ENCODE measurements at regions not wholly inside any gene's neighbourhood (a gene's known extent, or its start where the extent isn't known, plus 50 kb on each side); places are given as distances from the start of the nearest gene placed in this dataset.

DNA sequence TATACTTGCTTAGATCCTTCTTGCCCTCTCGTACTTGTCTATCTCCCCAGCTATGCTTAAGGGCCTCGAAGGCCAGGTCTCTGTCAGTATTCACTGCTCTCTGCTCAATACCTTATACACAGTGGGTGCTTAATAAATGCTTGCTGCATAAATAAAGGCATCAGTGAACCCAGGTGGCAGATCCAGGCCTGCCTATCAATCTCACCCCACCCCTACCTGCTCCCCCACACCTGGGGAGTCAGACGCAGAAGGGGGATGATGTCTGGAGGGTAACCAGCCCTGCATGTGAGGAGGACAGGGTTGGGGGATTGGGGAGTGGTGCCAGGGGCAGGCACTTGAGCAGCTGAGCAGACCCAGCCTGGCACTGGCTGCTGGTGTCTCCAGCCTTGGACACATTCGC is 430.6 kb downstream of the MN1 start:
- H3K4ac ChIP-seq (ENCODE audit: low read depth, low read length) = no peak overlapping the region
- H2BK5ac ChIP-seq (ENCODE audit: low read length) = no peak overlapping the region
- no peaks in the 10 kb centered on the region for H3K27me3 ChIP-seq (ENCODE audit: insufficient read depth, low read length, poor library complexity)
- no peak overlapping the region for H3K56ac ChIP-seq (ENCODE audit: low read length)
- H3K36me3 ChIP-seq (ENCODE audit: control insufficient read depth, insufficient read depth, low read length) = no peaks in the 10 kb centered on the region
- no peak overlapping the region for H2AK5ac ChIP-seq (ENCODE audit: low read length)
- H3K23ac ChIP-seq (ENCODE audit: low read length) = peak overlapping the region; percentile 1
- H4K5ac ChIP-seq (ENCODE audit: low read length) = no peak overlapping the region
- H3K18ac ChIP-seq (ENCODE audit: low read length) = no peak overlapping the region
- no peak overlapping the region for H2BK120ac ChIP-seq (ENCODE audit: low read depth, low read length)
- no peak overlapping the region for H3K27ac ChIP-seq (ENCODE audit: low read depth, low read length)
- no peaks in the 10 kb centered on the region for H3K79me2 ChIP-seq (ENCODE audit: control insufficient read depth, insufficient read depth, low read length)
- no peak overlapping the region for H3K4me2 ChIP-seq (ENCODE audit: low read length)
- H3K4me1 ChIP-seq (ENCODE audit: control insufficient read depth, low read depth, low read length) = no peaks in the 10 kb centered on the region
- DNase-seq = no peak
- no peak overlapping the region for H2BK15ac ChIP-seq (replicated peaks; ENCODE audit: low read depth)
- no peaks in the 10 kb centered on the region for H3K79me1 ChIP-seq (ENCODE audit: low read length)
- WGBS (ENCODE audit: extremely low coverage, insufficient coverage, low lambda C conversion rate) = no CpG with 5 or more reads among the region's 4 CpGs
- H3K4me3 ChIP-seq (ENCODE audit: low read length) = no peak overlapping the region
- H4K8ac ChIP-seq (ENCODE audit: low read depth, low read length) = no peak overlapping the region
- no peak overlapping the region for H3K9ac ChIP-seq (ENCODE audit: low read length)

DNA sequence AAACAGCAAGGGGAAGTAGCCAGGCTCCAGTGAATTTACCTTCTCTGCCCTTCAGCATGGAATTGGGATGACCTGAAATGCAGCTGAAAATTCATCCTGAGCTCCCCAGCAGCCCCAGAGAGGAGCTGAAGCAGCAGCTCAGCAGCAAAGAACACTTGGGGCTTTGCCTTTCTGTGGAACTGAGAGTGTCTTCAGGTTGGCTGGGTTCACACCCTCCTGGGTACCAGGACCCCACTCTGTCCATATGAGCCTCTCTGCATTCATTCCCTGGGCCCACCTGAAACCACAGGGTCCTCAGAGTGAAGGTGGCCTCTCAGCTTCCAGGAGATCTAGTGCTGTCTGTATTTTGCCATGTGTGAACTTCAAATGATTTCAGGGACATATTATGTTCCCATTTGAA is 429.2 kb downstream of the MN1 start:
- Histone ChIP-seq H4K8ac (ENCODE audit: low read depth, low read length) (no peak overlapping the region), H4K5ac (ENCODE audit: low read length) (no peak overlapping the region), H3K18ac (ENCODE audit: low read length) (no peak overlapping the region), H3K27ac (ENCODE audit: low read depth, low read length) (no peak overlapping the region), H2BK120ac (ENCODE audit: low read depth, low read length) (no peak overlapping the region), H2BK5ac (ENCODE audit: low read length) (no peak overlapping the region), H3K9ac (ENCODE audit: low read length) (no peak overlapping the region), H3K56ac (ENCODE audit: low read length) (no peak overlapping the region), H2AK5ac (ENCODE audit: low read length) (no peak overlapping the region), H3K79me1 (ENCODE audit: low read length) (no peaks in the 10 kb centered on the region), H2BK15ac (replicated peaks; ENCODE audit: low read depth) (no peak overlapping the region), H3K4me1 (ENCODE audit: control insufficient read depth, low read depth, low read length) (no peaks in the 10 kb centered on the region), H3K27me3 (ENCODE audit: insufficient read depth, low read length, poor library complexity) (no peaks in the 10 kb centered on the region), H3K4ac (ENCODE audit: low read depth, low read length) (no peak overlapping the region), H3K36me3 (ENCODE audit: control insufficient read depth, insufficient read depth, low read length) (no peaks in the 10 kb centered on the region), H3K4me2 (ENCODE audit: low read length) (no peak overlapping the region), H3K79me2 (ENCODE audit: control insufficient read depth, insufficient read depth, low read length) (no peaks in the 10 kb centered on the region), H3K23ac (ENCODE audit: low read length) (no peak overlapping the region), H3K4me3 (ENCODE audit: low read length) (no peak overlapping the region)
- no peak for DNase-seq

DNA sequence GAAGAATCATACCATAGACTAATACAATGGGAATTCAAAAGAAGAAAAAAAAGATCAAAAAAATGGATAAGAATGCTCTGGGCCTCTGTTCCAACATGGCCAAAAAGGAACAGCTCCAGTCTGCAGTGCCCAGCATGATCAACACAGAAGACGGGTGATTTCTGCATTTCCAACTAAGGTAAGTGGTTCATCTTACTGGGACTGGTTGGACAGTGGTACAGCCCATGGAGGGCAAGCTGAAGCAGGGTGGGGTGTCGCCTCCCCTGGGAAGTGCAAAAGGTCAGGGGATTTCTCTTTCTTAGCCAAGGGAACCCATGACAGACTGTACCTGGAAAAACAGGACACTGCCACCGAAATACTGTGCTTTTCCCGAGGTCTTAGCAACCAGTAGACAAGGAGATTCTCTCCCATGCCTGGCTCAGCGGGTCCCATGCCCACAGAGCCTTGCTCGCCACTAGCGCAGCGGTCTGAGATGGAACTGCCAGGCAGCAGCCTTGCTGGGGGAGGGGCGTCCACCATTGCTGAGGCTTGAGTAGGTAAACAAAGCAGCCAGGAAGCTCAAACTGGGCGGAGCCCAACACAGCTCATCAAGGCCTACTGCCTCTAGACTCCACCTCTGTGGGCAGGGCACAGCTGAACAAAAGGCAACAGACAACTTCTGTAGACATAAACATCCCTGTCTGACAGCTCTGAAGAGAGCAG is 428.4 kb downstream of the MN1 start:
- Histone ChIP-seq H2BK5ac (ENCODE audit: low read length) (peak overlapping the region; percentile 15), H2AK5ac (ENCODE audit: low read length) (no peak overlapping the region), H3K4me1 (ENCODE audit: control insufficient read depth, low read depth, low read length) (no peaks in the 10 kb centered on the region), H4K8ac (ENCODE audit: low read depth, low read length) (no peak overlapping the region), H3K27ac (ENCODE audit: low read depth, low read length) (no peak overlapping the region), H3K36me3 (ENCODE audit: control insufficient read depth, insufficient read depth, low read length) (no peaks in the 10 kb centered on the region), H3K18ac (ENCODE audit: low read length) (no peak overlapping the region), H4K5ac (ENCODE audit: low read length) (no peak overlapping the region), H3K4me2 (ENCODE audit: low read length) (no peak overlapping the region), H3K9ac (ENCODE audit: low read length) (peak overlapping the region; percentile 42), H3K79me2 (ENCODE audit: control insufficient read depth, insufficient read depth, low read length) (no peaks in the 10 kb centered on the region), H2BK120ac (ENCODE audit: low read depth, low read length) (no peak overlapping the region), H3K23ac (ENCODE audit: low read length) (no peak overlapping the region), H3K56ac (ENCODE audit: low read length) (peak overlapping the region; percentile 56), H3K4me3 (ENCODE audit: low read length) (no peak overlapping the region), H3K4ac (ENCODE audit: low read depth, low read length) (no peak overlapping the region), H2BK15ac (replicated peaks; ENCODE audit: low read depth) (no peak overlapping the region), H3K79me1 (ENCODE audit: low read length) (no peaks in the 10 kb centered on the region), H3K27me3 (ENCODE audit: insufficient read depth, low read length, poor library complexity) (no peaks in the 10 kb centered on the region)
- peak; percentile 97 for DNase-seq
- no CpG with 5 or more reads among the region's 10 CpGs for WGBS (ENCODE audit: extremely low coverage, insufficient coverage, low lambda C conversion rate)

DNA sequence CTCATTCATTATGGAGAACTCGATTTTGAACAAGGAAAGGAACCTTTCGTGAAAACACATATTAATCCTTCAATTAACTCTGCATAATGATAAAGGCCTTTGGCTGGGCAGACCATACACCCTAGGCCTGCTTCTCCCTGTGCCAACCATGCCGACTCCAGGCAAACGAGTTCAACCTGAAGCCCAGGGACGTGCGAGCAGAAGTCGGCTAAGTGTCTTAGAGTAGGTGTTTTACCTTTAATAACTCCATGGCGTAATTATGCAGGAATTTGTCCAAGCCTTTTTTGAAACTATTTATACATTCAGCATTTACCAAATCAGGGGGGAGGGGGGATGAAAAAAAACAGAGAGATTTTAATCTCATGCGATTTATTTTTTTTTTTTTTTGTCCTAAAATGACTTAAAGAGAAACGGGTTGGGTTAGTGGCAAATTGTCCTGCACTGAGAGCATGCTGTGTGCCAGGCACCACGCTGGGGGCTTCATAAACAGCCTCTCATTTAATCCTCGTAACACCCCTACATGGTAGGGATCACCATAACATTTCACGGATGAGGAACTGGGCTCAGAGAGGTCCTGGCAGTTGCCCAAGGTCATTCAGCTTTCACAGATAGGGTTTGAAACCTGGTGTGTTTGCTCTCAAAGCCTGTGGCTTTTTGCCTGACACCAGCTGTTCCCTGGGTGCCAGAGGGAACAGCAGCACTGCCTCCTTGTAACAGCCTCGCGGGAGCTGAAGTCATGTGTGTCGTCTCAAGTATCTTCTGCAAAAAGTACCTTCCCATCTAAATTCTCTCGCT is 423.9 kb downstream of the MN1 start:
- H3K79me1 ChIP-seq (ENCODE audit: low read length) = no peaks in the 10 kb centered on the region
- no peaks in the 10 kb centered on the region for H3K36me3 ChIP-seq (ENCODE audit: control insufficient read depth, insufficient read depth, low read length)
- no peak overlapping the region for H3K4me3 ChIP-seq (ENCODE audit: low read length)
- no peak overlapping the region for H2BK120ac ChIP-seq (ENCODE audit: low read depth, low read length)
- no peak overlapping the region for H2BK5ac ChIP-seq (ENCODE audit: low read length)
- WGBS (ENCODE audit: extremely low coverage, insufficient coverage, low lambda C conversion rate) = no CpG with 5 or more reads among the region's 17 CpGs
- H3K27ac ChIP-seq (ENCODE audit: low read depth, low read length) = no peak overlapping the region
- no peak overlapping the region for H3K18ac ChIP-seq (ENCODE audit: low read length)
- no peak overlapping the region for H4K5ac ChIP-seq (ENCODE audit: low read length)
- H2AK5ac ChIP-seq (ENCODE audit: low read length) = no peak overlapping the region
- no peak for DNase-seq
- H4K8ac ChIP-seq (ENCODE audit: low read depth, low read length) = no peak overlapping the region
- H3K23ac ChIP-seq (ENCODE audit: low read length) = no peak overlapping the region
- H3K4me2 ChIP-seq (ENCODE audit: low read length) = no peak overlapping the region
- H3K4me1 ChIP-seq (ENCODE audit: control insufficient read depth, low read depth, low read length) = no peaks in the 10 kb centered on the region
- H3K9ac ChIP-seq (ENCODE audit: low read length) = no peak overlapping the region
- H3K56ac ChIP-seq (ENCODE audit: low read length) = no peak overlapping the region
- no peak overlapping the region for H2BK15ac ChIP-seq (replicated peaks; ENCODE audit: low read depth)
- no peak overlapping the region for H3K4ac ChIP-seq (ENCODE audit: low read depth, low read length)
- no peaks in the 10 kb centered on the region for H3K27me3 ChIP-seq (ENCODE audit: insufficient read depth, low read length, poor library complexity)
- no peaks in the 10 kb centered on the region for H3K79me2 ChIP-seq (ENCODE audit: control insufficient read depth, insufficient read depth, low read length)

DNA sequence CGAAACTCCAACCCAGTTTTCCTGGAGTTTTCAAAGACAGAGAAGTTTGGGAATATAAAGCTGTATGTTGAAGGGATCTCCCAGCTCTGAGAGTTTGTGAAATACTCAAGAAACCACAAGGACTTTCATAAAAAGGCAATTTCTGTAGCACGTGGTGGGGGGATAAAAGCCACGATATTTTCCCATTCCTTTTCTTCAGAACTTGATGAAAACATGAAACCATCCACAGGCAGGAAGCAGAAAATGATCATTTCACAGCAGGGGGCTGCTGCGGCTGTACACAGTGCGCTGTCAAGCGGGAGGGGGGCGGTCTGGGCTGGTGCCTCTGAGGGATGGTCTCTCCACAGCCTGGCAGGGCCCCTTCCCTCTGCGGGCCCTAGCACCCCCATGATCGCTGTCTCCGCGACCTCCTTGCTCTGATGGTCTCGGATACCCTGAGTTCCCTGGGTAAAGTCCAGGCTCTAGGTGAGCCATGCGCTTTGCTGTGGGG is 423.2 kb downstream of the MN1 start:
- no peak overlapping the region for H3K4me3 ChIP-seq (ENCODE audit: low read length)
- H3K27ac ChIP-seq (ENCODE audit: low read depth, low read length) = no peak overlapping the region
- H2BK15ac ChIP-seq (replicated peaks; ENCODE audit: low read depth) = no peak overlapping the region
- H4K5ac ChIP-seq (ENCODE audit: low read length) = no peak overlapping the region
- no peak overlapping the region for H2AK5ac ChIP-seq (ENCODE audit: low read length)
- H2BK120ac ChIP-seq (ENCODE audit: low read depth, low read length) = no peak overlapping the region
- no peak overlapping the region for H3K56ac ChIP-seq (ENCODE audit: low read length)
- no peaks in the 10 kb centered on the region for H3K4me1 ChIP-seq (ENCODE audit: control insufficient read depth, low read depth, low read length)
- H3K4ac ChIP-seq (ENCODE audit: low read depth, low read length) = no peak overlapping the region
- WGBS (ENCODE audit: extremely low coverage, insufficient coverage, low lambda C conversion rate) = no CpG with 5 or more reads among the region's 13 CpGs
- no peaks in the 10 kb centered on the region for H3K79me1 ChIP-seq (ENCODE audit: low read length)
- H3K23ac ChIP-seq (ENCODE audit: low read length) = no peak overlapping the region
- H3K36me3 ChIP-seq (ENCODE audit: control insufficient read depth, insufficient read depth, low read length) = no peaks in the 10 kb centered on the region
- H3K79me2 ChIP-seq (ENCODE audit: control insufficient read depth, insufficient read depth, low read length) = no peaks in the 10 kb centered on the region
- H2BK5ac ChIP-seq (ENCODE audit: low read length) = no peak overlapping the region
- H3K18ac ChIP-seq (ENCODE audit: low read length) = no peak overlapping the region
- H3K27me3 ChIP-seq (ENCODE audit: insufficient read depth, low read length, poor library complexity) = no peaks in the 10 kb centered on the region
- no peak for DNase-seq
- H3K9ac ChIP-seq (ENCODE audit: low read length) = no peak overlapping the region
- H3K4me2 ChIP-seq (ENCODE audit: low read length) = no peak overlapping the region
- no peak overlapping the region for H4K8ac ChIP-seq (ENCODE audit: low read depth, low read length)

Measured in mesendoderm (in vitro differentiated cells).